K562 (cell line): ENCODE measurements at regions not wholly inside any gene's neighbourhood (a gene's known extent, or its start where the extent isn't known, plus 50 kb on each side); places are given as distances from the start of the nearest gene placed in this dataset.

Experiments
- ATAC-seq: fragments of 200-7000 bp; cut with Tn5 transposase; 3 replicates; pipeline ENCODE4 v1.9.1; 2020; ENCODE audit warnings: moderate library complexity
- BruUV-seq: library from RNA; stranded (reverse); fragments of 400-500 nt; replicated peaks from 2 replicates; lab custom pipeline; 2021; lab: Mats Ljungman, UMichigan
- CTCF ChIA-PET: fragments of 300-600 bp; formaldehyde crosslinking; extraction: SDS; loops from one replicate; lab custom pipeline; 2021; ENCODE audit warnings: low intra/inter-chr PET ratio; lab: Yijun Ruan, JAX
- POLR2A ChIA-PET: fragments of 300-600, 350-650 bp; sonication (Branson Sonifier 250); formaldehyde crosslinking; extraction: SDS; loops from one replicate; lab custom pipeline; 2021; ENCODE audit warnings: antibody characterized with exemption, inconsistent platforms; lab: Yijun Ruan, JAX
- DNase-seq, 4 experiments: peaks; one replicate each; pipeline versions ENCODE4 v3.0.0 to v3.0.0-alpha.2; 2011 to 2018; ENCODE audit warnings: low spot score in 3 of 4, mixed read lengths in 3 of 4; ENCODE audit errors: extremely low read depth in 1 of 4
- FAIRE-seq: peaks from 2 replicates; lab custom pipeline; 2011; peaks lifted over from hg19 to GRCh38; lab: Jason Lieb, UNC
- H2AFZ ChIP-seq: 2 replicates; pipeline ENCODE4 v1.6.0; 2011; ENCODE audit warnings: low read depth, low read length, control low read depth, inconsistent platforms
- H3K27ac ChIP-seq: fragments of 200-600 bp; 3 replicates; pipeline ENCODE4 v1.8.0; 2011; ENCODE audit warnings: low read depth, mild to moderate bottlenecking, control low read depth, inconsistent platforms, low read length, moderate library complexity, mixed read lengths; ENCODE audit errors: extremely low read depth
- H3K27me3 ChIP-seq, 2 experiments: fragments of 300-600 bp in 1 of 2; 2 replicates in 1 of 2; 3 replicates in 1 of 2; pipeline versions ENCODE4 v1.6.0 to v1.8.0; 2011; ENCODE audit warnings: inconsistent platforms in 2 of 2, low read length in 2 of 2, mild to moderate bottlenecking in 1 of 2, mixed read lengths in 1 of 2, moderate library complexity in 1 of 2; ENCODE audit not compliant: control insufficient read depth in 2 of 2, insufficient read depth in 2 of 2
- H3K36me3 ChIP-seq: fragments of 300-600 bp; 3 replicates; pipeline ENCODE4 v1.8.0; 2011; ENCODE audit warnings: mild to moderate bottlenecking, low read length, inconsistent platforms; ENCODE audit not compliant: control insufficient read depth, insufficient read depth
- H3K4me1 ChIP-seq, 2 experiments: fragments of 200-600 bp in 1 of 2; replicated peaks in 1 of 2; 2 replicates in 1 of 2; 3 replicates in 1 of 2; pipeline versions ENCODE4 v1.5.1 to v1.8.0; 2011; ENCODE audit warnings: inconsistent platforms in 2 of 2, low read length in 2 of 2, mild to moderate bottlenecking in 1 of 2, mixed read lengths in 1 of 2, moderate library complexity in 1 of 2; ENCODE audit not compliant: control insufficient read depth in 2 of 2, insufficient read depth in 2 of 2
- H3K4me2 ChIP-seq: 2 replicates; pipeline ENCODE4 v1.6.1; 2011; ENCODE audit warnings: low read length, control low read depth, inconsistent platforms, mixed read lengths; ENCODE audit not compliant: insufficient read depth
- H3K4me3 ChIP-seq: fragments of 200-600 bp; sonication (generic), shearing (Covaris generic); 2 replicates; pipeline ENCODE4 v1.5.1; 2016; ENCODE audit warnings: control low read depth, inconsistent platforms
- H3K79me2 ChIP-seq: fragments of 200-600 bp; 3 replicates; pipeline ENCODE4 v1.8.0; 2011; ENCODE audit warnings: low read length, inconsistent platforms; ENCODE audit not compliant: control insufficient read depth, insufficient read depth
- H3K9ac ChIP-seq, 2 experiments: 2 replicates each; pipeline versions ENCODE4 v1.6.0 to v1.6.1; 2011; ENCODE audit warnings: low read depth in 2 of 2, low read length in 2 of 2, control low read depth in 1 of 2, inconsistent platforms in 1 of 2, mild to moderate bottlenecking in 1 of 2, mixed read lengths in 1 of 2; ENCODE audit not compliant: insufficient read depth in 1 of 2
- H3K9me1 ChIP-seq: one replicate; pipeline ENCODE4 v1.6.0; 2011; ENCODE audit warnings: inconsistent platforms, mild to moderate bottlenecking, low read length, moderate library complexity; ENCODE audit not compliant: control insufficient read depth, insufficient read depth
- H3K9me3 ChIP-seq: replicated peaks from 2 replicates; pipeline ENCODE4 v1.5.1; 2011; ENCODE audit warnings: low read depth, low read length, inconsistent platforms; ENCODE audit not compliant: control insufficient read depth, insufficient read depth
- H4K20me1 ChIP-seq: replicated peaks from 2 replicates; pipeline ENCODE4 v1.6.1; 2011; ENCODE audit warnings: low read length, inconsistent platforms, mixed read lengths; ENCODE audit not compliant: control insufficient read depth, insufficient read depth
- CC2D1A ChIP-seq: fragments of 450-650 bp; IDR thresholded peaks from 2 replicates; pipeline ENCODE4 v1.6.1; 2017; ENCODE audit warnings: mild to moderate bottlenecking
- FOS ChIP-seq: IDR thresholded peaks from 3 replicates; pipeline ENCODE4 v1.6.1; 2011; ENCODE audit not compliant: insufficient read length; ENCODE audit errors: extremely low read depth
- MAFG ChIP-seq: fragments of 450-650 bp; conservative IDR thresholded peaks from 2 replicates; pipeline ENCODE4 v1.6.1; 2016; ENCODE audit warnings: missing genetic modification characterization, missing compliant biosample characterization
- MTA1 ChIP-seq: fragments of 450-650 bp; IDR thresholded peaks from 2 replicates; pipeline ENCODE4 v1.6.1; 2017; ENCODE audit warnings: borderline replicate concordance
- TRIM25 ChIP-seq: fragments of 450-650 bp; IDR thresholded peaks from 2 replicates; pipeline ENCODE4 v1.7.0; 2016; ENCODE audit warnings: borderline replicate concordance
- ZNF277 ChIP-seq: fragments of 250-450 bp; sonication (Bioruptor Pico); IDR thresholded peaks from 2 replicates; pipeline ENCODE4 v1.8.0; 2022; ENCODE audit warnings: inconsistent platforms, mild to moderate bottlenecking, moderate library complexity, borderline replicate concordance
- ZNF395 ChIP-seq: fragments of 200-800 bp; sonication (Bioruptor generic); IDR thresholded peaks from 2 replicates; pipeline ENCODE4 v1.6.1; 2017; ENCODE audit warnings: missing genetic modification characterization, missing compliant biosample characterization
- WGBS: fragments of 100-300 bp; shearing (Covaris generic); methylation state at CpG from one replicate; pipeline ENCODE4 v1.1.6; 2016; ENCODE audit warnings: low coverage, mixed read lengths; ENCODE audit not compliant: insufficient coverage; ENCODE audit errors: missing lambda C conversion rate; 5-methylcytosine and 5-hydroxymethylcytosine counted together
- in situ Hi-C: fragments of 300-500 bp; cut with MboI; formaldehyde crosslinking; loops from 4 replicates; pipeline ENCODE4 v1.15.0; 2018; ENCODE audit warnings: inconsistent platforms, mixed read lengths
- intact Hi-C: fragments of 100-400 bp; cut with micrococcal nuclease; formaldehyde crosslinking; loops from 2 replicates; pipeline ENCODE4 v1.14.2; 2022

- Histone ChIP-seq H3K4me1 (no peaks in the 10 kb centered on the region), H4K20me1 (no peaks in the 10 kb centered on the region), H3K27ac (no peak overlapping the region), H3K4me3 (no peak overlapping the region), H3K36me3 (no peaks in the 10 kb centered on the region), H2AFZ (no peak overlapping the region), H3K4me2 (no peak overlapping the region), H3K9ac (no peak overlapping the region), H3K79me2 (no peaks in the 10 kb centered on the region), H3K27me3 (no peaks in the 10 kb centered on the region), H3K9me1 (no peaks in the 10 kb centered on the region), H3K9me3 (peaks cover 2% of the 10 kb centered on the region; the same call in 1 of the 2 replicates)
- WGBS, result 1% methylated on average over 5 of the region's 5 CpGs
- POLR2A ChIA-PET, result no interaction called here
- TF ChIP-seq MAFG (tag) (no peak), FOS (no peak), TRIM25 (no peak), CC2D1A (no peak), ZNF277 (CRISPR knock-in tag) (no peak), ZNF395 (no peak), MTA1 (no peak)
- no peak for ATAC-seq
- intact Hi-C loops (no loop called here), in situ Hi-C loops (loop anchor here (10.0 kb wide), 1 partner anchor 605 kb away; no protein-coding TSS in a partner anchor)
- CTCF ChIA-PET, result no interaction called here
- BruUV-seq, result no TSS peak
- no peak for FAIRE-seq
- DNase-seq, result no peak
Measured at GRCh38 chr5:28269978-28270377, 1231.6 kb upstream of the CDH9 start.
